ENCODE measurements at regions not wholly inside any gene's neighbourhood (a gene's known extent, or its start where the extent isn't known, plus 50 kb on each side); places are given as distances from the start of the nearest gene placed in this dataset.
"Not testable (repeated sequence)": the region's sequence is repeated elsewhere in the genome, so short reads cannot be mapped to it uniquely, and the experiment has no call there.

- Histone ChIP-seq H3K4me3 (ENCODE audit: low read depth, low read length) (no peak overlapping the region), H3K27ac (ENCODE audit: low read depth, low read length) (no peak overlapping the region), H3K36me3 (ENCODE audit: control insufficient read depth, insufficient read depth, low read length) (no peaks in the 10 kb centered on the region), H3K27me3 (ENCODE audit: control insufficient read depth, insufficient read depth, low read length) (no peaks in the 10 kb centered on the region), H3K4me1 (ENCODE audit: control insufficient read depth, insufficient read depth, low read length) (no peaks in the 10 kb centered on the region), H3K9me3 (ENCODE audit: control insufficient read depth, insufficient read depth, low read length) (no peaks in the 10 kb centered on the region)
- 35% methylated on average over 7 of the region's 9 CpGs for WGBS (ENCODE audit: insufficient coverage)
- DNase-seq (ENCODE audit: low read depth in 4 of 6, low spot score in 6 of 6) = no peak
These were observed 467.3 kb downstream of the PREX1 start for GRCh38 chr20:48360342-48360975.

- Histone ChIP-seq H3K27ac (ENCODE audit: low read depth, low read length) (no peak overlapping the region), H3K4me3 (ENCODE audit: low read depth, low read length) (no peak overlapping the region), H3K4me1 (ENCODE audit: control insufficient read depth, insufficient read depth, low read length) (no peaks in the 10 kb centered on the region), H3K36me3 (ENCODE audit: control insufficient read depth, insufficient read depth, low read length) (no peaks in the 10 kb centered on the region), H3K9me3 (ENCODE audit: control insufficient read depth, insufficient read depth, low read length) (no peaks in the 10 kb centered on the region), H3K27me3 (ENCODE audit: control insufficient read depth, insufficient read depth, low read length) (no peaks in the 10 kb centered on the region)
- 73% methylated on average over 7 of the region's 17 CpGs for WGBS (ENCODE audit: insufficient coverage)
- DNase-seq (ENCODE audit: low read depth in 4 of 6, low spot score in 6 of 6) = no peak
These were observed 468.0 kb downstream of the PREX1 start for GRCh38 chr20:48359692-48360341.

- DNase-seq (ENCODE audit: low read depth in 4 of 6, low spot score in 6 of 6); H3K27me3 ChIP-seq (ENCODE audit: control insufficient read depth, insufficient read depth, low read length); H3K27ac ChIP-seq (ENCODE audit: low read depth, low read length); H3K4me1 ChIP-seq (ENCODE audit: control insufficient read depth, insufficient read depth, low read length); H3K36me3 ChIP-seq (ENCODE audit: control insufficient read depth, insufficient read depth, low read length); H3K4me3 ChIP-seq (ENCODE audit: low read depth, low read length); H3K9me3 ChIP-seq (ENCODE audit: control insufficient read depth, insufficient read depth, low read length): not testable (repeated sequence)
- WGBS (ENCODE audit: insufficient coverage) = 75% methylated on average over 4 of the region's 8 CpGs
These were observed 468.8 kb downstream of the PREX1 start for GRCh38 chr20:48359055-48359390.

GRCh38 chr20:48358176-48359054 lies 469.4 kb downstream of the PREX1 start:
- no peaks in the 10 kb centered on the region for H3K36me3 ChIP-seq (ENCODE audit: control insufficient read depth, insufficient read depth, low read length)
- no peaks in the 10 kb centered on the region for H3K4me1 ChIP-seq (ENCODE audit: control insufficient read depth, insufficient read depth, low read length)
- no peak for DNase-seq (ENCODE audit: low read depth in 4 of 6, low spot score in 6 of 6)
- H3K4me3 ChIP-seq (ENCODE audit: low read depth, low read length) = no peak overlapping the region
- WGBS (ENCODE audit: insufficient coverage) = 96% methylated on average over 3 of the region's 11 CpGs
- H3K9me3 ChIP-seq (ENCODE audit: control insufficient read depth, insufficient read depth, low read length) = no peaks in the 10 kb centered on the region
- no peaks in the 10 kb centered on the region for H3K27me3 ChIP-seq (ENCODE audit: control insufficient read depth, insufficient read depth, low read length)
- no peak overlapping the region for H3K27ac ChIP-seq (ENCODE audit: low read depth, low read length)

- H3K4me1 ChIP-seq (ENCODE audit: control insufficient read depth, insufficient read depth, low read length) = no peaks in the 10 kb centered on the region
- WGBS (ENCODE audit: insufficient coverage) = 97% methylated on average over 3 of the region's 4 CpGs
- no peaks in the 10 kb centered on the region for H3K9me3 ChIP-seq (ENCODE audit: control insufficient read depth, insufficient read depth, low read length)
- H3K27ac ChIP-seq (ENCODE audit: low read depth, low read length) = no peak overlapping the region
- H3K27me3 ChIP-seq (ENCODE audit: control insufficient read depth, insufficient read depth, low read length) = no peaks in the 10 kb centered on the region
- no peak for DNase-seq (ENCODE audit: low read depth in 4 of 6, low spot score in 6 of 6)
- no peak overlapping the region for H3K4me3 ChIP-seq (ENCODE audit: low read depth, low read length)
- H3K36me3 ChIP-seq (ENCODE audit: control insufficient read depth, insufficient read depth, low read length) = no peaks in the 10 kb centered on the region
These were observed 470.1 kb downstream of the PREX1 start for GRCh38 chr20:48357714-48358113.

- Histone ChIP-seq H3K4me1 (ENCODE audit: control insufficient read depth, insufficient read depth, low read length) (peaks cover 5% of the 10 kb centered on the region), H3K9me3 (ENCODE audit: control insufficient read depth, insufficient read depth, low read length) (no peaks in the 10 kb centered on the region), H3K27me3 (ENCODE audit: control insufficient read depth, insufficient read depth, low read length) (no peaks in the 10 kb centered on the region), H3K36me3 (ENCODE audit: control insufficient read depth, insufficient read depth, low read length) (no peaks in the 10 kb centered on the region), H3K27ac (ENCODE audit: low read depth, low read length) (no peak overlapping the region), H3K4me3 (ENCODE audit: low read depth, low read length) (no peak overlapping the region)
- DNase-seq (ENCODE audit: low read depth in 4 of 6, low spot score in 6 of 6) = no peak
- 100% methylated on average over 1 of the region's 1 CpG for WGBS (ENCODE audit: insufficient coverage)
These were observed 472.9 kb downstream of the PREX1 start for GRCh38 chr20:48354903-48355302.

GRCh38 chr20:48354320-48354876 lies 473.4 kb downstream of the PREX1 start:
- H3K27me3 ChIP-seq (ENCODE audit: control insufficient read depth, insufficient read depth, low read length) = no peaks in the 10 kb centered on the region
- no peak overlapping the region for H3K27ac ChIP-seq (ENCODE audit: low read depth, low read length)
- H3K36me3 ChIP-seq (ENCODE audit: control insufficient read depth, insufficient read depth, low read length) = no peaks in the 10 kb centered on the region
- no peaks in the 10 kb centered on the region for H3K9me3 ChIP-seq (ENCODE audit: control insufficient read depth, insufficient read depth, low read length)
- no peak for DNase-seq (ENCODE audit: low read depth in 4 of 6, low spot score in 6 of 6)
- WGBS (ENCODE audit: insufficient coverage) = no CpG with 5 or more reads among the region's 2 CpGs
- H3K4me1 ChIP-seq (ENCODE audit: control insufficient read depth, insufficient read depth, low read length) = peaks cover 5% of the 10 kb centered on the region
- no peak overlapping the region for H3K4me3 ChIP-seq (ENCODE audit: low read depth, low read length)

- H3K9me3 ChIP-seq (ENCODE audit: control insufficient read depth, insufficient read depth, low read length) = peaks cover 1% of the 10 kb centered on the region
These were observed 475.2 kb downstream of the PREX1 start for GRCh38 chr20:48352628-48353027.

GRCh38 chr20:48352042-48352441 lies 475.8 kb downstream of the PREX1 start:
- Histone ChIP-seq H3K4me1 (ENCODE audit: control insufficient read depth, insufficient read depth, low read length) (peaks cover 5% of the 10 kb centered on the region), H3K27ac (ENCODE audit: low read depth, low read length) (no peak overlapping the region), H3K27me3 (ENCODE audit: control insufficient read depth, insufficient read depth, low read length) (no peaks in the 10 kb centered on the region), H3K4me3 (ENCODE audit: low read depth, low read length) (no peak overlapping the region), H3K9me3 (ENCODE audit: control insufficient read depth, insufficient read depth, low read length) (peaks cover 3% of the 10 kb centered on the region), H3K36me3 (ENCODE audit: control insufficient read depth, insufficient read depth, low read length) (no peaks in the 10 kb centered on the region)
- WGBS (ENCODE audit: insufficient coverage) = no CpG with 5 or more reads among the region's 2 CpGs
- no peak for DNase-seq (ENCODE audit: low read depth in 4 of 6, low spot score in 6 of 6)

More at GRCh38 chr20:48352628-48353027, 475.2 kb downstream of the PREX1 start:
- H3K27me3 ChIP-seq (ENCODE audit: control insufficient read depth, insufficient read depth, low read length) = no peaks in the 10 kb centered on the region
- H3K4me3 ChIP-seq (ENCODE audit: low read depth, low read length) = no peak overlapping the region
- no peaks in the 10 kb centered on the region for H3K36me3 ChIP-seq (ENCODE audit: control insufficient read depth, insufficient read depth, low read length)
- no peak overlapping the region for H3K27ac ChIP-seq (ENCODE audit: low read depth, low read length)
- DNase-seq (ENCODE audit: low read depth in 4 of 6, low spot score in 6 of 6) = no peak
- WGBS (ENCODE audit: insufficient coverage) = 87% methylated on average over 3 of the region's 3 CpGs
- peaks cover 5% of the 10 kb centered on the region for H3K4me1 ChIP-seq (ENCODE audit: control insufficient read depth, insufficient read depth, low read length)

Measured in spinal cord (tissue), 9 donors.